ENCODE measurements at regions not wholly inside any gene's neighbourhood (a gene's known extent, or its start where the extent isn't known, plus 50 kb on each side); places are given as distances from the start of the nearest gene placed in this dataset.

- TF ChIP-seq CTCF (IDR thresholded peaks at IDR 0.05): no peak
- no peak for TF ChIP-seq POLR2AphosphoS5 (IDR thresholded peaks at IDR 0.05)
- TF ChIP-seq POLR2A (IDR thresholded peaks at IDR 0.05): no peak
- no peak for TF ChIP-seq EP300 (IDR thresholded peaks at IDR 0.05)
Measured at GRCh38 chr21:28793043-28793442, 199.6 kb downstream of the LTN1 start.

Measured in suprapubic skin (tissue), 4 donors.